Spleen (tissue), 11 donors: ENCODE measurements at regions not wholly inside any gene's neighbourhood (a gene's known extent, or its start where the extent isn't known, plus 50 kb on each side); places are given as distances from the start of the nearest gene placed in this dataset.
"Not testable (repeated sequence)": the region's sequence is repeated elsewhere in the genome, so short reads cannot be mapped to it uniquely, and the experiment has no call there.

ENCODE experiments used
- DNase-seq: peaks from one replicate; pipeline ENCODE4 v3.0.0-alpha.2; 2020
- H3K27ac ChIP-seq, 8 donors: fragments of 200-600 bp; sonication (generic) in 7 of 8; 1 replicate in 4 of 8; 2 replicates in 4 of 8; pipeline versions ENCODE4 v1.5.0 to v1.8.0; 2016 to 2021; ENCODE audit warnings: inconsistent platforms in 4 of 8, mild to moderate bottlenecking in 4 of 8, moderate library complexity in 1 of 8
- H3K27me3 ChIP-seq, 7 donors: fragments of 200-600 bp; sonication (generic) in 6 of 7; replicated peaks in 1 of 7; 1 replicate in 4 of 7; 2 replicates in 3 of 7; pipeline versions ENCODE4 v1.5.0 to v1.8.0; 2016 to 2021; ENCODE audit warnings: inconsistent platforms in 3 of 7, mild to moderate bottlenecking in 1 of 7
- H3K36me3 ChIP-seq, 6 donors: fragments of 200-600 bp; sonication (generic) in 5 of 6; 1 replicate in 4 of 6; 2 replicates in 2 of 6; pipeline versions ENCODE4 v1.5.0 to v1.8.0; 2016 to 2021; ENCODE audit warnings: inconsistent platforms in 2 of 6
- H3K4me1 ChIP-seq, 6 donors: fragments of 200-600 bp; sonication (generic) in 5 of 6; 1 replicate in 3 of 6; 2 replicates in 3 of 6; pipeline versions ENCODE4 v1.5.0 to v1.8.0; 2016 to 2021; ENCODE audit warnings: inconsistent platforms in 3 of 6
- H3K4me3 ChIP-seq, 8 donors: fragments of 200-600 bp; sonication (generic) in 7 of 8; 1 replicate in 4 of 8; 2 replicates in 4 of 8; pipeline versions ENCODE4 v1.5.0 to v1.8.0; 2016 to 2021; ENCODE audit warnings: inconsistent platforms in 4 of 8, mild to moderate bottlenecking in 4 of 8, moderate library complexity in 2 of 8
- H3K9me3 ChIP-seq, 8 donors: fragments of 200-600 bp; sonication (generic) in 7 of 8; 1 replicate in 4 of 8; 2 replicates in 4 of 8; pipeline versions ENCODE4 v1.5.0 to v1.8.0; 2016 to 2021; ENCODE audit warnings: inconsistent platforms in 4 of 8
- CTCF ChIP-seq, 11 experiments: fragments of 200-600 bp in 7 of 11; fragments of 450-650 bp in 4 of 11; sonication (generic) in 4 of 11; IDR thresholded peaks in 8 of 11; conservative IDR thresholded peaks in 3 of 11; 1 replicate in 7 of 11; 2 replicates in 4 of 11; pipeline versions ENCODE4 v1.4.0 to v1.8.0; 2016 to 2021; ENCODE audit warnings: antibody characterized with exemption in 11 of 11, inconsistent platforms in 4 of 11, mild to moderate bottlenecking in 1 of 11
- POLR2A ChIP-seq, 3 donors: fragments of 450-650 bp; IDR thresholded peaks; one replicate each; pipeline ENCODE4 v1.5.1; 2017; ENCODE audit warnings: antibody characterized with exemption in 3 of 3, mild to moderate bottlenecking in 1 of 3
- POLR2AphosphoS5 ChIP-seq, 3 donors: sonication (generic); formaldehyde crosslinking; IDR thresholded peaks; one replicate each; pipeline ENCODE4 v1.5.1; 2017; ENCODE audit warnings: antibody characterized with exemption in 3 of 3
- WGBS, 5 donors: extraction: QIAGEN DNeasy Blood & Tissue Kit in 3 of 5; methylation state at CpG; one replicate each; pipeline versions ENCODE4 v1.1.5 to v1.1.7; 2013 to 2018; 5-methylcytosine and 5-hydroxymethylcytosine counted together
- intact Hi-C: fragments of 100-400 bp; cut with DNase I; formaldehyde crosslinking; loops from one replicate; pipeline ENCODE4 v1.15.0; 2023; ENCODE audit warnings: low total_unique reads
- donor health status: healthy with polysubstance abuse.
- donor health status: DM: no; HTN: no; CAD: no; lungs with moderate emphysema.
- donor health status: DM: no; HTN: no; CAD: no.
- donor health status: Bipolar disorder and iron deficiency.
- donor health status: healthy.
- donor health status: DM: no; HTN: no; CAD: no.
- donor health status: DM: yes; HTN: yes; CAD: no.

- H3K9me3 ChIP-seq: no peaks in the 10 kb centered on the region
These were observed 55.5 kb upstream of the EP300 start for GRCh38 chr22:41036924-41037323.

GRCh38 chr22:41038732-41039131 lies 53.7 kb upstream of the EP300 start:
- H3K9me3 ChIP-seq: no peaks in the 10 kb centered on the region
- no peaks in the 10 kb centered on the region for H3K27me3 ChIP-seq
- H3K36me3 ChIP-seq: no peaks in the 10 kb centered on the region
- TF ChIP-seq CTCF (IDR thresholded peaks at IDR 0.05 in 8 of 11, conservative IDR thresholded peaks at IDR 0.05 in 3 of 11) (no peak), POLR2AphosphoS5 (IDR thresholded peaks at IDR 0.05) (no peak), POLR2A (IDR thresholded peaks at IDR 0.05) (no peak)
- no peak overlapping the region for H3K27ac ChIP-seq
- WGBS, 5 donors: 59 to 80% (median 63%) methylated on average over 4 of the region's 4 CpGs
- no peak for DNase-seq
- peaks cover 0 to 16% (median 1%) of the 10 kb centered on the region in 6 donors for H3K4me1 ChIP-seq
- H3K4me3 ChIP-seq: no peak overlapping the region
- intact Hi-C loops: no loop called here

More at GRCh38 chr22:41036924-41037323, 55.5 kb upstream of the EP300 start:
- Histone ChIP-seq H3K4me1 (peaks cover 0 to 16% (median 1%) of the 10 kb centered on the region in 6 donors), H3K36me3 (no peaks in the 10 kb centered on the region), H3K27me3 (no peaks in the 10 kb centered on the region), H3K27ac (no peak overlapping the region), H3K4me3 (no peak overlapping the region)
- intact Hi-C loops: no loop called here
- TF ChIP-seq POLR2AphosphoS5 (IDR thresholded peaks at IDR 0.05): no peak
- TF ChIP-seq CTCF (IDR thresholded peaks at IDR 0.05 in 8 of 11, conservative IDR thresholded peaks at IDR 0.05 in 3 of 11): no peak
- no peak for DNase-seq
- 77 to 90% (median 86%) methylated on average over 7 of the region's 7 CpGs for WGBS, 5 donors

GRCh38 chr22:41039641-41040040 lies 52.8 kb upstream of the EP300 start:
- intact Hi-C loops, H3K36me3 ChIP-seq, H3K4me3 ChIP-seq, H3K27ac ChIP-seq, H3K9me3 ChIP-seq, H3K27me3 ChIP-seq, DNase-seq: not testable (repeated sequence)
- WGBS, 5 donors: 78 to 94% (median 90%) methylated on average over 9 of the region's 9 CpGs
- H3K4me1 ChIP-seq: peaks cover 0 to 11% (median 0%) of the 10 kb centered on the region in 6 donors

- Histone ChIP-seq H3K4me1 (peaks cover 0 to 10% (median 0%) of the 10 kb centered on the region in 6 donors), H3K4me3 (no peak overlapping the region), H3K36me3 (no peaks in the 10 kb centered on the region), H3K27ac (no peak overlapping the region), H3K27me3 (no peaks in the 10 kb centered on the region), H3K9me3 (no peaks in the 10 kb centered on the region)
- WGBS, 5 donors: 38 to 84% (median 68%) methylated on average over 1 of the region's 1 CpG
- DNase-seq: no peak
- intact Hi-C loops: no loop called here
- TF ChIP-seq POLR2A (IDR thresholded peaks at IDR 0.05) (no peak), POLR2AphosphoS5 (IDR thresholded peaks at IDR 0.05) (no peak), CTCF (IDR thresholded peaks at IDR 0.05 in 8 of 11, conservative IDR thresholded peaks at IDR 0.05 in 3 of 11) (no peak)
These were observed 51.9 kb upstream of the EP300 start for GRCh38 chr22:41040483-41040882.

GRCh38 chr22:41041532-41041931 lies 50.9 kb upstream of the EP300 start:
- TF ChIP-seq POLR2A (IDR thresholded peaks at IDR 0.05): no peak
- no peak for TF ChIP-seq CTCF (IDR thresholded peaks at IDR 0.05 in 8 of 11, conservative IDR thresholded peaks at IDR 0.05 in 3 of 11)
- TF ChIP-seq POLR2AphosphoS5 (IDR thresholded peaks at IDR 0.05): no peak
- peaks cover 0 to 20% (median 0%) of the 10 kb centered on the region in 6 donors for H3K4me1 ChIP-seq
- intact Hi-C loops: no loop called here
- no peaks in the 10 kb centered on the region for H3K36me3 ChIP-seq
- no peaks in the 10 kb centered on the region for H3K9me3 ChIP-seq
- no peak overlapping the region for H3K27ac ChIP-seq
- no peak overlapping the region for H3K4me3 ChIP-seq
- H3K27me3 ChIP-seq: no peaks in the 10 kb centered on the region
- no peak for DNase-seq
- 84 to 94% (median 90%) methylated on average over 5 of the region's 5 CpGs for WGBS, 5 donors
